ENCODE measurements at regions not wholly inside any gene's neighbourhood (a gene's known extent, or its start where the extent isn't known, plus 50 kb on each side); places are given as distances from the start of the nearest gene placed in this dataset.

DNA sequence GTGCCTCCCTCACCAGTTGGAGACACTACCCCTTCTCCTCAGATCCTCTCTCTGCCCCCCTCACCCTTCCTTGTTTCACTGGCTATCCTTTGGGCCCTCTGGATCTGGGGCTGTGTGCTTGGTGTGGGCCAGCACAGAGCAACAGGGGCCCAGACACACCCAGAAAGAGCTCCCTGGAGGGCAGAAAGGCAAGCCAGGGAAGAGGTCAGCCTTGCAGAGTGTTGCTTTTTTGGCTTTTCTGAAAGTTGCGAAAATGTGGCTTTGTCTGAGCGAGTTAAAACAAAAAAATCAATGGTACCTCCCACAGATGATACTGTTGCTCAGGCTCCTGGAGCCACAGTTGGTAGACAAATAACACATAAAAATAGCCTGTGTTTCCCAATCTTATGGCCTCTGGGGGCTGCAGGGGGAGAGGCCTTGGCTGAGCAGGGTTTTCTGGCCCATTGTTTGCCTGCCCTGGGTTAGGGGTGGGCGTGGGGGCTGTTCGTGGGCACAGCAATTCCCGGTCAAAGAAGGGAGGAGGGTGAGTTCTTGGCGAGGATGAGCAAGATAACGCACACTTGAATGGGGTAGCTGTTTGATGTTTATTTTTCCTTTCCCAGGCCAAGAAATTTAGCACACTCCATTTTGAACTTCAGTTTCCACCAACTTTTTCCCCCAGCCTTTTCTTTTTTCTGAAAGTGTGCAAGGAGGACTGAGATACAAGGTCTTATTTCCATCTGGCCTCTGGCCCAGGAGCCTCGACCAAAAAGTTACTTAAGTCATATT is 167.0 kb upstream of the HAAO start:
- Histone ChIP-seq H3K4me3 (replicated peaks in 1 of 3; ENCODE audit: insufficient read depth in 1 of 3, low read depth in 1 of 3, low read length in 3 of 3) (no peak overlapping the region), H3K27ac (ENCODE audit: insufficient read depth, low read depth, low read length) (no peak overlapping the region), H3K36me3 (ENCODE audit: control insufficient read depth in 2 of 2, extremely low read depth in 1 of 2, insufficient read depth in 2 of 2, low read length in 2 of 2) (no peaks in the 10 kb centered on the region), H3K4me1 (ENCODE audit: control insufficient read depth, extremely low read depth, insufficient read depth, low read length) (peaks cover 30% of the 10 kb centered on the region), H3K79me2 (ENCODE audit: control insufficient read depth, insufficient read depth, low read length) (no peaks in the 10 kb centered on the region), H3K9ac (replicated peaks; ENCODE audit: extremely low read depth, insufficient read depth, low read length) (no peak overlapping the region), H3K9me1 (replicated peaks; ENCODE audit: control insufficient read depth, extremely low read depth, insufficient read depth, low read length) (no peaks in the 10 kb centered on the region), H3K27me3 (ENCODE audit: control insufficient read depth in 2 of 2, insufficient read depth in 2 of 2, low read length in 2 of 2) (no peaks in the 10 kb centered on the region), H2AFZ (ENCODE audit: low read depth, low read length) (no peak overlapping the region), H4K20me1 (replicated peaks; ENCODE audit: control insufficient read depth, extremely low read depth, insufficient read depth, low read length) (no peaks in the 10 kb centered on the region), H3K4me2 (ENCODE audit: insufficient read depth, low read length) (no peak overlapping the region), H3K9me3 (replicated peaks; ENCODE audit: control insufficient read depth, insufficient read depth, low read length) (no peaks in the 10 kb centered on the region)
- POLR2A ChIA-PET, result no interaction called here
- DNase-seq (ENCODE audit: low read depth, low spot score) (peak; percentile 24), FAIRE-seq (peak; percentile 18)
- CTCF ChIA-PET, result interaction anchor here (0.6 to 1.2 kb wide), 2 partner anchors 13 to 79 kb away, joined by 3 read pairs; no protein-coding TSS in a partner anchor
- TF ChIP-seq FOS (IDR thresholded peaks at IDR 0.05; ENCODE audit: borderline replicate concordance, insufficient read depth, low read length) (no peak), EZH2 (IDR thresholded peaks at IDR 0.05; ENCODE audit: borderline replicate concordance, low read depth, low read length, severe bottlenecking) (no peak), MYC (IDR thresholded peaks at IDR 0.05; ENCODE audit: low read depth, low read length) (no peak), JUN (IDR thresholded peaks at IDR 0.05; ENCODE audit: borderline replicate concordance, insufficient read depth, insufficient read length, low read depth) (no peak), POLR2AphosphoS5 (IDR thresholded peaks at IDR 0.05; ENCODE audit: insufficient read depth, low read depth, low read length) (no peak), GATA2 (IDR thresholded peaks at IDR 0.05; ENCODE audit: insufficient read depth, insufficient read length, low read depth, low read length) (no peak), POLR2A (IDR thresholded peaks at IDR 0.05; ENCODE audit: low read depth, low read length) (no peak)
- TF ChIP-seq, protein P1, sequence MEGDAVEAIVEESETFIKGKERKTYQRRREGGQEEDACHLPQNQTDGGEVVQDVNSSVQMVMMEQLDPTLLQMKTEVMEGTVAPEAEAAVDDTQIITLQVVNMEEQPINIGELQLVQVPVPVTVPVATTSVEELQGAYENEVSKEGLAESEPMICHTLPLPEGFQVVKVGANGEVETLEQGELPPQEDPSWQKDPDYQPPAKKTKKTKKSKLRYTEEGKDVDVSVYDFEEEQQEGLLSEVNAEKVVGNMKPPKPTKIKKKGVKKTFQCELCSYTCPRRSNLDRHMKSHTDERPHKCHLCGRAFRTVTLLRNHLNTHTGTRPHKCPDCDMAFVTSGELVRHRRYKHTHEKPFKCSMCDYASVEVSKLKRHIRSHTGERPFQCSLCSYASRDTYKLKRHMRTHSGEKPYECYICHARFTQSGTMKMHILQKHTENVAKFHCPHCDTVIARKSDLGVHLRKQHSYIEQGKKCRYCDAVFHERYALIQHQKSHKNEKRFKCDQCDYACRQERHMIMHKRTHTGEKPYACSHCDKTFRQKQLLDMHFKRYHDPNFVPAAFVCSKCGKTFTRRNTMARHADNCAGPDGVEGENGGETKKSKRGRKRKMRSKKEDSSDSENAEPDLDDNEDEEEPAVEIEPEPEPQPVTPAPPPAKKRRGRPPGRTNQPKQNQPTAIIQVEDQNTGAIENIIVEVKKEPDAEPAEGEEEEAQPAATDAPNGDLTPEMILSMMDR (IDR thresholded peaks at IDR 0.05; ENCODE audit: extremely low read depth in 1 of 2, insufficient read depth in 1 of 2, low read depth in 1 of 2, low read length in 2 of 2), result no peak
- TF ChIP-seq, protein P2, sequence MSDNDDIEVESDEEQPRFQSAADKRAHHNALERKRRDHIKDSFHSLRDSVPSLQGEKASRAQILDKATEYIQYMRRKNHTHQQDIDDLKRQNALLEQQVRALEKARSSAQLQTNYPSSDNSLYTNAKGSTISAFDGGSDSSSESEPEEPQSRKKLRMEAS (IDR thresholded peaks at IDR 0.05; ENCODE audit: insufficient read depth, insufficient read length), result no peak
- BruUV-seq (replicated peaks), result no TSS peak
- intact Hi-C loops (cut with micrococcal nuclease) (loop anchor here (2.0 kb wide), 1 partner anchor 215 kb away; no protein-coding TSS in a partner anchor), dilution Hi-C loops (cut with MboI; ENCODE audit: extremely low pct_ligation_motif_present, low sequenced_read_pairs) (no loop called here)

Data from endothelial cell of umbilical vein (primary cell).